ENCODE measurements at regions not wholly inside any gene's neighbourhood (a gene's known extent, or its start where the extent isn't known, plus 50 kb on each side); places are given as distances from the start of the nearest gene placed in this dataset.
"Not testable (repeated sequence)": the region's sequence is repeated elsewhere in the genome, so short reads cannot be mapped to it uniquely, and the experiment has no call there.

GRCh38 chr16:18152832-18153231 lies 183.7 kb downstream of the NPIPA8 start:
- DNase-seq = not testable (repeated sequence)

GRCh38 chr16:18148132-18148531 lies 188.4 kb downstream of the NPIPA8 start:
- not testable (repeated sequence) for DNase-seq

GRCh38 chr16:18146601-18147142 lies 189.9 kb downstream of the NPIPA8 start:
- not testable (repeated sequence) for DNase-seq

GRCh38 chr16:18142066-18142465 lies 194.5 kb downstream of the NPIPA8 start:
- DNase-seq = not testable (repeated sequence)

GRCh38 chr16:18136288-18136687 lies 200.2 kb downstream of the NPIPA8 start:
- DNase-seq = not testable (repeated sequence)

- DNase-seq = not testable (repeated sequence)
These were observed 201.5 kb downstream of the NPIPA8 start for GRCh38 chr16:18135024-18135423.

- DNase-seq = not testable (repeated sequence)
These were observed 204.9 kb downstream of the NPIPA8 start for GRCh38 chr16:18131587-18131986.

- DNase-seq = not testable (repeated sequence)
These were observed 205.9 kb downstream of the NPIPA8 start for GRCh38 chr16:18130478-18131120.

- DNase-seq = not testable (repeated sequence)
These were observed 209.5 kb downstream of the NPIPA8 start for GRCh38 chr16:18127033-18127432.

GRCh38 chr16:18119092-18119491 lies 217.4 kb downstream of the NPIPA8 start:
- DNase-seq = not testable (repeated sequence)

GRCh38 chr16:18118684-18119083 lies 217.9 kb downstream of the NPIPA8 start:
- DNase-seq = not testable (repeated sequence)

- DNase-seq = not testable (repeated sequence)
These were observed 218.5 kb downstream of the NPIPA8 start for GRCh38 chr16:18118071-18118470.

GRCh38 chr16:18104412-18104811 lies 232.1 kb downstream of the NPIPA8 start:
- not testable (repeated sequence) for DNase-seq

GRCh38 chr16:18101077-18101476 lies 235.5 kb downstream of the NPIPA8 start:
- DNase-seq = not testable (repeated sequence)

GRCh38 chr16:18092605-18093004 lies 243.9 kb downstream of the NPIPA8 start:
- DNase-seq = not testable (repeated sequence)

- DNase-seq = not testable (repeated sequence)
These were observed 255.7 kb downstream of the NPIPA8 start for GRCh38 chr16:18080658-18081363.

GRCh38 chr16:18077910-18078309 lies 258.6 kb downstream of the NPIPA8 start:
- not testable (repeated sequence) for DNase-seq

GRCh38 chr16:18072161-18072560 lies 264.4 kb downstream of the NPIPA8 start:
- no peak for DNase-seq

GRCh38 chr16:18069683-18070082 lies 266.9 kb downstream of the NPIPA8 start:
- no peak for DNase-seq

GRCh38 chr16:18068477-18068876 lies 268.1 kb downstream of the NPIPA8 start:
- DNase-seq = no peak

GRCh38 chr16:18062713-18063112 lies 273.8 kb downstream of the NPIPA8 start:
- no peak for DNase-seq

GRCh38 chr16:18060351-18060750 lies 276.2 kb downstream of the NPIPA8 start:
- no peak for DNase-seq
